Activated naive CD4-positive, alpha-beta T cell treated with Interleukin-2 at 50 U/mL for 16 hours (primary cell): ENCODE measurements at regions not wholly inside any gene's neighbourhood (a gene's known extent, or its start where the extent isn't known, plus 50 kb on each side); places are given as distances from the start of the nearest gene placed in this dataset.
"Not testable (repeated sequence)": the region's sequence is repeated elsewhere in the genome, so short reads cannot be mapped to it uniquely, and the experiment has no call there.

Experiments
- DNase-seq: peaks from one replicate; pipeline ENCODE4 v3.0.0-alpha.2; 2020

DNA sequence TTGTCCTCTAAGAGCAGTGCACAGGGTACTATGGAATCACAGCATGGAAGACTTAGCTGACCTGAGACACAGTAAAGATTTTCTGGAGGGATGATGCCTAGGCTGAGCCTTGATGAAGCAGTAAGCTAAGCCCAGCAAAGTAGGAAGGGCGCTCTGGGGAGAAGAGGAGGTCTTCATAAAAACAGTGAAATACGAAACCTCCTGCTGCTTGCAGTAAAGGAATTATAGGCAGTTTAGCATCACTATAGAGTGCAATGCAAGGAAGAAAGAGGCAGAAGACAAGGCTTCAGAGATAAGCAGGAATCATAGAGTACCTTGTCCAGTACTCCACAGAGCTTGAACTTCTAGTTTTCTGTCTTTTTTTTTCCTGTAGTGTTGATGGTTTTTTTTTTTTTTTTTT is 555.7 kb upstream of the CADM1 start:
- DNase-seq = no peak

DNA sequence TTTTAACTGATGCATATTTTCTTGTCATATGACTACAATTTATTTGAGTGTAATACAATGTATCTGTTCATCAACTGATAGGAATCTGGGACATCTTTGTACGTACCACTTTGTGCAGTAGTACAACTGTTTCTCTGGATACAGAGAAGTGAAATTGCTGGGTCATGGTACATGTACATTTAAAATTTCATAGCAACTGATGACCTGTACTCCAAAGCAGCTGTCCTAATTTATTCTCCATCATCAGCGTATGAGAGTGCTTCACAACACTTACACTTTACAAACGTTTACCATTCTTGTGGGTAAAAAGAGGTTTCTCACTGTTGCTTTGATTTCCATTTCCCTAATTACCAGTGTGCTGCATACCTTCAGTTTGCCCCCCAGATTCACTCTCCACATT is 552.8 kb upstream of the CADM1 start:
- no peak for DNase-seq

DNA sequence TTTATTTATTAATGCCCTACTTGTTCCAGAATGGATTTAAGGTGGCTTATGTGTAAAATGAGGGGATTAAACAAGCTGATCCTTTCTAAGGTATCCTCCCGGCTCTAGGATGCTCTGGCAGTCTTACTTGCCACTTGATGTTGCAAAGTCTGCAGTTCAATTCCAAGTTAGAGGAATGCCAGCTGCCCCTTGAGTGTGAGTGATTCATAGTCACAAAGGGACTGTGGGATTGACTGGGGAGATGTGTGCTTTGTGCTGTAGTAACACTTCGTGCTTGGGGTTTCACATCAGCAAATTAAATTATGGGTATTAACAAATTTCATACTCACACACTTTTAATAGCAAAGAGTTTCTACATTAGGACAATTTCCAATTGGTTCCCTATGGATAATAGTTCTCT is 550.8 kb upstream of the CADM1 start:
- no peak for DNase-seq

GRCh38 chr11:116053548-116053919 is 549.3 kb upstream of the CADM1 start:
- no peak for DNase-seq

DNA sequence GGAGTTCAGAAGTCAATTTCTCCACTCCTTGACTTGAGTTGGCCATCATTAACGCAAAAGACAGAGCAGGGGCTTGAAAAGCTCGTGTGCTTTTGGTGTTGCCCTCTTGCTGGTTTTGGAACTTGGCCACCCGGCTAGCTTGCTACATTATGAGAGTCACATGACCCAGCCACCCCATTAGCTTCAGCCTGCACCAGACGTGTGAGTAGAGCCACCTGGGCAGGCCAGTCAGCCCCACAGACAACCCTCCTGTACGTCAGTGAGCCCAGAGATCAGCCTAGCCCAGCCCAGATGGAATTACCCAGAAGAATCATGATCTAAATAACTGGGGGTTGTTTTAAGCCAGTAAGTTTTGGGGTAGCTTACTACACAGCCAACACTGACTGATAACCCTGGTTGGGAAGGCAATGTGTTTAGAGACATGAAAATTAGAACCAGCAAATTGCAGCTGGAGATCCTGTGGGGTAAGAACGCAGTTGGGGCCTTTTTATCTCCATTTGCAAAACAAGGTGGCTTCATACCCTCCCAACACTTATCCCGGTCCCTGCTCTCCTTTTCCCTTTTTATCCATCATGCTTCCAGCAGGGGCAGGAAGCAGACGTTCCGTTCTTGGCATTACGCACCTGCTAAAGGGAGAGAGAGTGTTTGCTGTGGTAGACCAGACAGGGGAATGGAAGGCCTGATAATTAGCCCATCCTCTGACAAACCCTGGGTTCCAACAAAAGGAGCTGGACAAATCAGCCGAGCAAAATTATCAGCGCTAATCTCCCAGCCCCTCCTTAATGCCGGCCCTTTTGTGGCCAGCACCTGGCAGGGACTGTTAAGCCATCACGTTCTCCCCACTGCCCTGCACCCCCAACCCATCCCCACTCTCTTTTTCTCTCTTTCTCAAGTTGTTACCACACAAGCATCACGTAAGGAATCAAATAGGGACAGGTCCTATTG is 548.7 kb upstream of the CADM1 start:
- no peak for DNase-seq

- no peak for DNase-seq
Measured at GRCh38 chr11:116051494-116051893, 547.3 kb upstream of the CADM1 start.

DNA sequence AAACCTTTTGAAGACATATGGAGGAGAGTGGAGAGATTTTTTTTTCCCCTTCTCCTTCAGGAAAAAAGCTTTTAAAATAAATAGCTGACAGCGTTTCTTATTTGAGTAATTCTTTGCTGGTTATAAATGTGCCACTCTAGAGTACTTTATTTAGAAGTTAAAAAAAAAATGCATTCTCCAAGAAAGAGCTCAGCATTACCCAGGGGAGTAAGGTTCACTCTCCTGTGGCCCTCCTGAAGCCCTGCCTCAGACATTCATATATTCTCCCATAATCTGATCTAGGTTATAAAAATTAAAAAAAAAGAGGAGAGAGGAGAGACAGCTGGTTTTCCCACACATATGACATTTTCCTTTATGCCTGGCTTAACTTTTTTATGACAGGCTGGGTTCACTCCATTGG is 545.2 kb upstream of the CADM1 start:
- DNase-seq = no peak

GRCh38 chr11:116046127-116046526 is 541.9 kb upstream of the CADM1 start:
- DNase-seq = no peak

DNA sequence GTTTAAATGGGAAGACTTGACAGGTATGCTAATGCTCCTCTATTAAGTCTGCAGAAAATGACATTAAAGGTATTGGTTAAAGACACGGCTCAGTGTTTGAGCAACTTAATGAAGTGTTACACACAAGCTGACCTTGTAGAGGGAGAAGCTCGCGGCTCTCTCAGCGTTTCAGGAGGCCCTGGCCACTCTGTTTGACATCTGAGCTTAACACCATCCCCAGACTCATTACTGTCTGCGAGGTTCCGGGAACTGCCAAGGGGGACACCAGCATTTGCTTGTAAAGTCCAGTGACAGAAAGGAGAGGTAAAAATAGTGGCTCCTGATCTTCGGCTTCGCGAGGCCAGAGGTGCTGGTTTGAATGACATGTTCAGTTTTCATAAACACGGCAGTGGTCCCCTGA is 540.7 kb upstream of the CADM1 start:
- DNase-seq = no peak

- no peak for DNase-seq
Measured at GRCh38 chr11:116044520-116044919, 540.3 kb upstream of the CADM1 start.

DNA sequence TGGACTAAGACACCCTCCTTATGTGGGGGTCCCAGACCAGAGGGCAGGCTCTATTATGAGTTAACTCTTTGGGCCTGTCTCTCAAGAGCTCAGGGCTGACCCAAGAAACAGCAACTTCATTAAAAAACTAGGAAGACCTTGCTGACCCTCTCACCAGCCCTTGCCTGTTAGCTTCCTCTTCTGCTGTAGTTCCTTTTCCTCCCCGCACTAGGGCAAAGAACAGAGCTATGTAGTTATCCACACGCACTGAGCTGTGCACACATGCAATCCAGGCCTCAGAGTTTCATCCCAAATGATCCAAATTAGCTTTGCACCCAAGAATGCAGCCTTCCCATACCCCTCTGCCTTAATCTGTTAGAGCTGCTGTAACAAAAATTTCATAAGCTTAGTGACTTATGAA is 539.6 kb upstream of the CADM1 start:
- DNase-seq = no peak

DNA sequence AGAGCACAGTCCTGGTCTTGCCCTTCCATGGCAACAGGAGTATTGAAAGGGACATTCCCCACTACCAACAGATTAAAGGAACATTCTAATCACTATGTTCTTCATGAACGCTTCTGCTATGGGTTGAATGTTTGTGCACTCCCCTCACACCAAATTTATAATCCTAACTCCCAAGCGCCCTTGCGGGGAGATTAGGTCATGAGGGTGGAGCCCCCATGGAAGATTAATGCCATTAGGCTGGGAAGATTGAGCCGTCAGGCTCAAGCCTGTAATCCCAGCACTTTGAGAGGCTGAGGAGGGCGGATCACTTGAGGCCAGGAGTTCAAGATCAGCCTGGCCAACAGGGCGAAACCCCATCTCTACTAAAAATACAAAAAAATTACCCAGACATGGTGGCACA is 538.8 kb upstream of the CADM1 start:
- not testable (repeated sequence) for DNase-seq

DNA sequence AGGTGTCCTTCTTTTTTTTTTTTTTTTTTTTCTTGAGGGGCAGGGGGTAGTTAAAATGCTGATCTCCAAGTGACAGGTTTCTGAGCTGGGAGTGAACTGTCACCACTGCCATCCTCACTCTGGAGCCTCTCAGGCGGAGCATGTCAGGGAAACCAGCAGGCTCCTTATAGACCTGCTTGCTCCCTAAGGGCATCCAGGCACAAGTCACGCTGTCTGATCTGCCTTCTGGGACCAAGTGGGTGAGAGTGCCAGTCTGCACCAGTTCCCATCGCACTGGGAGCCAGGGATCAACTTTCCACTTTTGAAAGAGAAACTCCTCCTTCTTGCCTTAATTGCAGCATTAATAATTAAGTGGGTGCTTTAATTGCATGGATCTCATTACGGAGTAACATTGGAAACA is 537.9 kb upstream of the CADM1 start:
- DNase-seq = no peak

GRCh38 chr11:116037861-116038260 is 533.6 kb upstream of the CADM1 start:
- DNase-seq = no peak

DNA sequence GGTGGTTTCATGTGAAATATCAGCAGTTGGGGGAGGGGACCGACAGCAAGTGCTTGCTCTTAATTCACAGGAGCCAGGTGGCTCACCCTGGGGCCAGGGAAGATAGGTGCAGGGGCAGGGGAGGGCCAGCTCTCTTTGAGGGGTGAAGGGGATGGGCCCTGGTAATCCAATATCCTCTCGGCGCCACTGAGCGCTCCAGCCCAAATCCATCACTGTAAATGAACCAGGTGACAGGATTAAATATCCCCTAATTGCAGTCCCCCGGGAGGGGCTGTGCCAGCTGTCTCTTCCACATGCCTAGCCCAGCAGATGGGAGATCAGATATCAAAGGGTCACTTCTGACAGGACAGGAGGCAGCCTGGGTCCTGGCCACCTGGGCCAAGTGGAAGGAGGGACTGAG is 531.8 kb upstream of the CADM1 start:
- no peak for DNase-seq

GRCh38 chr11:116033931-116034553 is 529.8 kb upstream of the CADM1 start:
- DNase-seq = no peak

- DNase-seq = no peak
Measured at GRCh38 chr11:116030697-116031331, 526.6 kb upstream of the CADM1 start.

- DNase-seq = not testable (repeated sequence)
Measured at GRCh38 chr11:116028506-116028905, 524.3 kb upstream of the CADM1 start.

DNA sequence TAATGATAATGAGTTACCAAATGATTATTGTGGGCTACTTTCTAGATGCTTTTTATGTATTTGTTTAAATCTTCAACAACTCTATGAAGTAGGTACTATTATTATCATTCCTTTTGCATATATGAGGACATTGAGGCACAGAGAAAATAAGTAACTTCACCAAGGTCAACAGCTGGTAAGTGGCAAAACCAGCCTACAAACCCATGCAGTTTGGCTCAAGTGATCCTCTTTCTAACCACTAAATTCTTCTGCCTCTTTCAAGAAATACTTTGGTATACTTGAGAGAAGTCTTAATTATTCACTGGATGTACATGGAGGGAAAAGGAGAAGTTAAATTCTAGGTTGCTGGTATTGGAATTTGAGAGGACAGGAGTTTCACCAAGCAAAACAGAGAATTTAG is 495.2 kb upstream of the CADM1 start:
- no peak for DNase-seq

DNA sequence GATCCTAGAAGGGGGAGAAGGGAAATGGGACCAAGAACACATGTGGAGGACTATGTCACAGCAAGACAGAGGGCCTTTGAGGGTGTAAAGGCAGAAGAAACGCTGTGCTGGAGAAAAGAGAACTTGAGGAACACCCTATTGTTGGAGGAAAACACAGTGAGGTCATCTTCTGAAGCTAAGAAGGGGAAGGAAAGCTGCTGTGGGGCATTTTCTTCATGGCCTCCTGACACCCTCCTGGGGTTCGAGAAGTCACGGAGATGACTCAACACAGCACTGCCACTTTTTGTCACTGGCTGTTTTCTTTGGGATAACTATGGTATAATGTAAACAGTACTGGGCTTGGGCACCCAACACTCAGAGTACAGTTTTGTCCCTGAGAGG is 492.6 kb upstream of the CADM1 start:
- no peak for DNase-seq

DNA sequence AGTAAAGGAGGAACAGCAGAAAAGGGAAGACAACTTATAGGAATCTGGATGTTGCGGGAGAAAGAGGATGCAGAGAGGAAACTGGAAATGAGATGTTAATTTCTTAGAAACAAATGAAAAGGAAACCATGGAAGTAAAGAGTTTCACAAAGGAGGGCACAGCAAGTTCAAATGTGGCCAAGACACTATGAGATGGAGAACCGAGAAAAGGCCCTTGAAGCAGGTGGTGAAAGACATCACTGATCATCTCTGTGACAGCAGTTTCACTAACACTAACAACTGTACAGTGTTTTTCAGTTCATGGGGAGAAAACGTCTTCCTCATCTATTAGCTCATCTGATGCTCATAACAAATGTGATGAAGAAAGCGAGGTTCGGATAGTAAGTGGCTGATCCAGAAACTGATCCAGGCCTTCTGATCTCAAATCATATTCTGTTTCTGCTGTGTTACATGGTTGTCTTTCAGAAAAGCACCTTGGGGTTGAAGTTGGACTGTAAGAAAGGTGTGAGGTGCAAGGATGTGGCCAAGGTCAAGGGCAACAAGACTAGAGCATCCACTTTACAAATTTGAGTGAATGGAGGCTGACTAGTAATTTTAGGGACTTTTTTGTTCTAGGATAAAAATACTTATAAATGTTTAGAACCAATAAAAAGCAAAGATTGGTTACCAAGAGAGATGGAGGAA is 492.1 kb upstream of the CADM1 start:
- no peak for DNase-seq

GRCh38 chr11:115993590-115993989 is 489.4 kb upstream of the CADM1 start:
- no peak for DNase-seq

- no peak for DNase-seq
Measured at GRCh38 chr11:115990004-115990447, 485.8 kb upstream of the CADM1 start.
